RWPE1 (cell line): ENCODE measurements at regions not wholly inside any gene's neighbourhood (a gene's known extent, or its start where the extent isn't known, plus 50 kb on each side); places are given as distances from the start of the nearest gene placed in this dataset.

Experiments used
- CTCF ChIA-PET: fragments of 350-600 bp; sonication (Branson Sonifier 250); formaldehyde crosslinking; extraction: SDS; loops from one replicate; lab custom pipeline; 2021; lab: Yijun Ruan, JAX
- POLR2A ChIA-PET: fragments of 400-600 bp; formaldehyde crosslinking; extraction: SDS; loops from one replicate; lab custom pipeline; 2020; ENCODE audit warnings: antibody characterized with exemption; ENCODE audit not compliant: low non-redundant PET; lab: Yijun Ruan, JAX
- DNase-seq: peaks from one replicate; pipeline ENCODE4 v3.0.0; 2012; ENCODE audit warnings: low spot score
- H3K27ac ChIP-seq: fragments of 450-650 bp; 2 replicates; pipeline ENCODE4 v1.5.1; 2017
- CTCF ChIP-seq: fragments of 450-650 bp; conservative IDR thresholded peaks from 2 replicates; pipeline ENCODE4 v1.5.1; 2017; ENCODE audit warnings: low read depth, mild to moderate bottlenecking

GRCh38 chr2:138157372-138157771 is 193.1 kb downstream of the HNMT start:
- DNase-seq: no peak
- ChIA-PET CTCF (no interaction called here), POLR2A (no interaction called here)
- TF ChIP-seq CTCF: no peak
- H3K27ac ChIP-seq: no peak overlapping the region

- CTCF ChIA-PET: no interaction called here
- DNase-seq: no peak
- POLR2A ChIA-PET: no interaction called here
- TF ChIP-seq CTCF: no peak
- no peak overlapping the region for H3K27ac ChIP-seq
These were observed 206.2 kb downstream of the HNMT start for GRCh38 chr2:138170485-138170884.

- no peak for TF ChIP-seq CTCF
- no peak overlapping the region for H3K27ac ChIP-seq
- POLR2A ChIA-PET: no interaction called here
- DNase-seq: no peak
- CTCF ChIA-PET: no interaction called here
These were observed 207.0 kb downstream of the HNMT start for GRCh38 chr2:138171244-138171643.

GRCh38 chr2:138175066-138175465 is 210.8 kb downstream of the HNMT start:
- CTCF ChIA-PET: interaction anchor here (0.6 kb wide), 1 partner anchor 1979 kb away, joined by 6 read pairs; no protein-coding TSS in a partner anchor
- no peak for DNase-seq
- no peak for TF ChIP-seq CTCF
- POLR2A ChIA-PET: no interaction called here
- no peak overlapping the region for H3K27ac ChIP-seq

- H3K27ac ChIP-seq: no peak overlapping the region
- TF ChIP-seq CTCF: no peak
- DNase-seq: no peak
- ChIA-PET CTCF (no interaction called here), POLR2A (no interaction called here)
These were observed 212.7 kb downstream of the HNMT start for GRCh38 chr2:138176862-138177439.

- CTCF ChIA-PET: no interaction called here
- POLR2A ChIA-PET: no interaction called here
- no peak for DNase-seq
- TF ChIP-seq CTCF: no peak
- H3K27ac ChIP-seq: no peak overlapping the region
These were observed 213.4 kb downstream of the HNMT start for GRCh38 chr2:138177693-138178092.
